Activated naive CD8-positive, alpha-beta T cell treated with anti-CD3 and anti-CD28 coated beads, Interleukin-2, amount 10 ng/mL, durations not matched to agents 7 days and 5 days (primary cell): ENCODE measurements at regions not wholly inside any gene's neighbourhood (a gene's known extent, or its start where the extent isn't known, plus 50 kb on each side); places are given as distances from the start of the nearest gene placed in this dataset.

Source experiments
- ATAC-seq: fragments of 150-1000 bp; cut with Tn5 transposase; one replicate; pipeline ENCODE4 v1.10.0; 2021; ENCODE audit warnings: low read depth, moderate library complexity
- POLR2A ChIA-PET: fragments of 350-600 bp; sonication (Branson Sonifier 250); formaldehyde crosslinking; loops from one replicate; lab custom pipeline; 2021; ENCODE audit warnings: antibody characterized with exemption; lab: Charles Lee
- DNase-seq: peaks from one replicate; pipeline ENCODE4 v3.0.0; 2021
- H3K27ac Mint-ChIP-seq: one replicate; pipeline ENCODE4 v1.8.0; 2022; ENCODE audit warnings: mild to moderate bottlenecking, mixed read lengths
- H3K27me3 Mint-ChIP-seq: one replicate; pipeline ENCODE4 v1.8.0; 2022; ENCODE audit warnings: mild to moderate bottlenecking, moderate library complexity, mixed read lengths
- H3K36me3 Mint-ChIP-seq: one replicate; pipeline ENCODE4 v1.8.0; 2021; ENCODE audit warnings: mild to moderate bottlenecking, mixed read lengths
- H3K4me1 Mint-ChIP-seq: one replicate; pipeline ENCODE4 v1.8.0; 2021; ENCODE audit warnings: mixed read lengths
- H3K4me3 Mint-ChIP-seq: one replicate; pipeline ENCODE4 v1.8.0; 2022; ENCODE audit warnings: mild to moderate bottlenecking, moderate library complexity, mixed read lengths
- H3K9me3 Mint-ChIP-seq: one replicate; pipeline ENCODE4 v1.8.0; 2021; ENCODE audit warnings: mixed read lengths

- POLR2A ChIA-PET: interaction anchor here (1.0 to 1.2 kb wide), 5 partner anchors 111 to 338 kb away, joined by 3 to 4 read pairs (median 3); partner anchors contain the start of genes AFTPH and SERTAD2
- H3K4me1 Mint-ChIP-seq: peaks cover 1% of the 10 kb centered on the region
Observed at GRCh38 chr2:64861452-64862397, 127.5 kb upstream of the SLC1A4 start.

GRCh38 chr2:64862623-64863022 is 126.6 kb upstream of the SLC1A4 start:
- POLR2A ChIA-PET: interaction anchor here (1.1 to 1.4 kb wide), 4 partner anchors 112 to 254 kb away, joined by 3 to 4 read pairs (median 3); no protein-coding TSS in a partner anchor
- H3K9me3 Mint-ChIP-seq: no peaks in the 10 kb centered on the region
- no peak for ATAC-seq
- DNase-seq: no peak
- no peak overlapping the region for H3K4me3 Mint-ChIP-seq
- H3K27me3 Mint-ChIP-seq: peaks cover 10% of the 10 kb centered on the region
- no peak overlapping the region for H3K27ac Mint-ChIP-seq
- no peaks in the 10 kb centered on the region for H3K36me3 Mint-ChIP-seq
- H3K4me1 Mint-ChIP-seq: peaks cover 1% of the 10 kb centered on the region

More at GRCh38 chr2:64861452-64862397, 127.5 kb upstream of the SLC1A4 start:
- no peak for ATAC-seq
- peaks cover 5% of the 10 kb centered on the region for H3K27me3 Mint-ChIP-seq
- H3K9me3 Mint-ChIP-seq: no peaks in the 10 kb centered on the region
- H3K36me3 Mint-ChIP-seq: no peaks in the 10 kb centered on the region
- no peak for DNase-seq
- H3K27ac Mint-ChIP-seq: no peak overlapping the region
- no peak overlapping the region for H3K4me3 Mint-ChIP-seq

- Mint-ChIP-seq H3K27ac (no peak overlapping the region), H3K36me3 (no peaks in the 10 kb centered on the region), H3K9me3 (no peaks in the 10 kb centered on the region)
Observed at GRCh38 chr2:64863097-64863820, 125.9 kb upstream of the SLC1A4 start.

GRCh38 chr2:64865073-64865830 is 123.9 kb upstream of the SLC1A4 start:
- Mint-ChIP-seq H3K36me3 (no peaks in the 10 kb centered on the region), H3K27ac (no peak overlapping the region), H3K27me3 (peaks cover 13% of the 10 kb centered on the region), H3K4me3 (peak overlapping the region; percentile 72), H3K4me1 (no peaks in the 10 kb centered on the region), H3K9me3 (no peaks in the 10 kb centered on the region)
- DNase-seq (peak; percentile 80), ATAC-seq (peak; percentile 93)
- POLR2A ChIA-PET: interaction anchor here (1.0 kb wide), 1 partner anchor 212 kb away, joined by 4 read pairs; the partner anchor contains the start of gene SERTAD2

More at GRCh38 chr2:64863097-64863820, 125.9 kb upstream of the SLC1A4 start:
- no peak overlapping the region for H3K4me3 Mint-ChIP-seq
- no peak for ATAC-seq
- no peak for DNase-seq
- POLR2A ChIA-PET: interaction anchor here (1.2 to 1.4 kb wide), 3 partner anchors 113 to 254 kb away, joined by 3 to 4 read pairs (median 3); no protein-coding TSS in a partner anchor
- H3K27me3 Mint-ChIP-seq: peaks cover 7% of the 10 kb centered on the region
- H3K4me1 Mint-ChIP-seq: peaks cover 1% of the 10 kb centered on the region

- Mint-ChIP-seq H3K4me1 (no peaks in the 10 kb centered on the region), H3K4me3 (peak overlapping the region; percentile 48), H3K9me3 (no peaks in the 10 kb centered on the region), H3K36me3 (no peaks in the 10 kb centered on the region), H3K27ac (no peak overlapping the region), H3K27me3 (peaks cover 13% of the 10 kb centered on the region)
- DNase-seq (no peak), ATAC-seq (no peak)
- POLR2A ChIA-PET: no interaction called here
Observed at GRCh38 chr2:64865831-64866345, 123.3 kb upstream of the SLC1A4 start.

- peaks cover 13% of the 10 kb centered on the region for H3K27me3 Mint-ChIP-seq
- H3K9me3 Mint-ChIP-seq: no peaks in the 10 kb centered on the region
- H3K4me3 Mint-ChIP-seq: peak overlapping the region; percentile 3
- no peaks in the 10 kb centered on the region for H3K4me1 Mint-ChIP-seq
- ATAC-seq: no peak
- POLR2A ChIA-PET: interaction anchor here (1.1 to 1.6 kb wide), 3 partner anchors 260 to 343 kb away, joined by 3 read pairs; no protein-coding TSS in a partner anchor
- no peak overlapping the region for H3K27ac Mint-ChIP-seq
- no peaks in the 10 kb centered on the region for H3K36me3 Mint-ChIP-seq
- no peak for DNase-seq
Observed at GRCh38 chr2:64866797-64867196, 122.4 kb upstream of the SLC1A4 start.

GRCh38 chr2:64867253-64867996 is 121.8 kb upstream of the SLC1A4 start:
- Mint-ChIP-seq H3K36me3 (no peaks in the 10 kb centered on the region), H3K27me3 (peaks cover 13% of the 10 kb centered on the region), H3K4me3 (no peak overlapping the region), H3K27ac (no peak overlapping the region), H3K9me3 (no peaks in the 10 kb centered on the region), H3K4me1 (no peaks in the 10 kb centered on the region)
- POLR2A ChIA-PET: interaction anchor here (1.1 to 1.6 kb wide), 5 partner anchors 261 to 537 kb away, joined by 3 to 6 read pairs (median 3); partner anchors contain the start of gene AFTPH
- ATAC-seq: no peak
- no peak for DNase-seq

GRCh38 chr2:64869126-64869525 is 120.1 kb upstream of the SLC1A4 start:
- ATAC-seq (no peak), DNase-seq (no peak)
- H3K4me3 Mint-ChIP-seq: no peak overlapping the region
- peaks cover 13% of the 10 kb centered on the region for H3K27me3 Mint-ChIP-seq
- no peaks in the 10 kb centered on the region for H3K9me3 Mint-ChIP-seq
- POLR2A ChIA-PET: interaction anchor here (1.5 kb wide), 1 partner anchor 345 kb away, joined by 6 read pairs; the partner anchor contains the start of gene AFTPH
- H3K36me3 Mint-ChIP-seq: no peaks in the 10 kb centered on the region
- H3K27ac Mint-ChIP-seq: no peak overlapping the region
- H3K4me1 Mint-ChIP-seq: peaks cover 5% of the 10 kb centered on the region

GRCh38 chr2:64873472-64873924 is 115.7 kb upstream of the SLC1A4 start:
- no peak overlapping the region for H3K27ac Mint-ChIP-seq
- POLR2A ChIA-PET: no interaction called here

GRCh38 chr2:64874593-64874992 is 114.6 kb upstream of the SLC1A4 start:
- Mint-ChIP-seq H3K36me3 (no peaks in the 10 kb centered on the region), H3K9me3 (no peaks in the 10 kb centered on the region), H3K4me3 (no peak overlapping the region), H3K27ac (no peak overlapping the region), H3K4me1 (peaks cover 5% of the 10 kb centered on the region), H3K27me3 (peaks cover 2% of the 10 kb centered on the region)
- ATAC-seq (no peak), DNase-seq (no peak)
- POLR2A ChIA-PET: no interaction called here

More at GRCh38 chr2:64873472-64873924, 115.7 kb upstream of the SLC1A4 start:
- DNase-seq: peak; percentile 89
- Mint-ChIP-seq H3K9me3 (no peaks in the 10 kb centered on the region), H3K27me3 (peaks cover 5% of the 10 kb centered on the region), H3K4me1 (peaks cover 5% of the 10 kb centered on the region), H3K4me3 (peak overlapping the region; percentile 16), H3K36me3 (no peaks in the 10 kb centered on the region)
- ATAC-seq: peak; percentile 89

- H3K9me3 Mint-ChIP-seq: no peaks in the 10 kb centered on the region
- POLR2A ChIA-PET: no interaction called here
- no peak for ATAC-seq
- peaks cover 7% of the 10 kb centered on the region for H3K4me1 Mint-ChIP-seq
- H3K36me3 Mint-ChIP-seq: no peaks in the 10 kb centered on the region
- no peak overlapping the region for H3K4me3 Mint-ChIP-seq
- no peak overlapping the region for H3K27ac Mint-ChIP-seq
- DNase-seq: no peak
- peaks cover 2% of the 10 kb centered on the region for H3K27me3 Mint-ChIP-seq
Observed at GRCh38 chr2:64875368-64875767, 113.8 kb upstream of the SLC1A4 start.
